ENCODE measurements at regions not wholly inside any gene's neighbourhood (a gene's known extent, or its start where the extent isn't known, plus 50 kb on each side); places are given as distances from the start of the nearest gene placed in this dataset.

DNA sequence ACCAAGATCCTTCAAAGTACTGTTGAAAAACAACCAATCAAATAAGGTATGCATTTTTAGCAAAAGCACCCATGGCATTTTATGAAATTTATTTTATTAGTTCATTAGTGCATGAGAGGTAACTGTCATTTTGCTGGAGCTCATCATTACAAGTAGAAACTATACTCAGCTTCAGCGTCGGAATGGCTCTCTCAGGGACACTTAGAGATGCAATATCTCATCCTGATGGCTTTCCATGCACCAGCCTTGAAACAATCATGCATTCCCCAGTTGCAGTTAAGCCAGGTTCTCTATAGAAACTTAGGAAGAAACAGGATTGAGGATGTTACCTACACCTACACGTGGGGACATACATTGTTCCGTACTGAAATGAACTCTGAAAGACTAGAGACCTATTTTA, 219.5 kb downstream of the GALR1 start:
- H3K36me3 ChIP-seq (replicated peaks in 1 of 2; ENCODE audit: control insufficient read depth in 2 of 2, insufficient read depth in 2 of 2, low read length in 2 of 2): no peaks in the 10 kb centered on the region
- H3K27ac ChIP-seq (replicated peaks; ENCODE audit: low read length): no peak overlapping the region
- H2BK15ac ChIP-seq (ENCODE audit: low read length): no peak overlapping the region
- H4K91ac ChIP-seq (ENCODE audit: low read depth, low read length, poor library complexity): no peak overlapping the region
- no peak overlapping the region for H3K14ac ChIP-seq (ENCODE audit: low read length)
- no peak overlapping the region for H3K23ac ChIP-seq (ENCODE audit: low read depth, low read length, poor library complexity)
- H3K9me3 ChIP-seq (replicated peaks in 1 of 2; ENCODE audit: control insufficient read depth in 2 of 2, insufficient read depth in 1 of 2, low read depth in 1 of 2, low read length in 2 of 2): no peaks in the 10 kb centered on the region
- no peak overlapping the region for H3K4ac ChIP-seq (ENCODE audit: low read length)
- no peak overlapping the region for H2AFZ ChIP-seq (ENCODE audit: low read length)
- no peak overlapping the region for H4K8ac ChIP-seq (ENCODE audit: low read depth, low read length)
- H3K4me2 ChIP-seq (ENCODE audit: insufficient read depth, low read length, poor library complexity, severe bottlenecking): no peak overlapping the region
- peaks cover 0 to 8% of the 10 kb centered on the region in 2 donors for H3K4me1 ChIP-seq (ENCODE audit: control insufficient read depth in 2 of 2, insufficient read depth in 1 of 2, low read depth in 1 of 2, low read length in 2 of 2)
- H2AK5ac ChIP-seq (ENCODE audit: low read depth, low read length): no peak overlapping the region
- H2BK5ac ChIP-seq (ENCODE audit: low read length): no peak overlapping the region
- no peak overlapping the region for H3K4me3 ChIP-seq (ENCODE audit: low read length in 2 of 2)
- no peak for DNase-seq (ENCODE audit: low spot score)
- H2BK12ac ChIP-seq (ENCODE audit: low read length): no peak overlapping the region
- no CpG with 5 or more reads among the region's 4 CpGs for WGBS, 2 donors (ENCODE audit: extremely low coverage in 2 of 2, insufficient read length in 2 of 2, insufficient replicate concordance in 1 of 2)
- H3K9ac ChIP-seq (ENCODE audit: low read depth, low read length, poor library complexity): no peak overlapping the region
- H2BK120ac ChIP-seq (ENCODE audit: low read depth, low read length): no peak overlapping the region
- no peaks in the 10 kb centered on the region for H3K79me1 ChIP-seq (ENCODE audit: low read depth, low read length)
- H3K27me3 ChIP-seq (ENCODE audit: control insufficient read depth in 3 of 3, insufficient read depth in 3 of 3, low read depth in 1 of 3, low read length in 3 of 3): no peaks in the 10 kb centered on the region
- H3K18ac ChIP-seq (ENCODE audit: low read length): no peak overlapping the region

GRCh38 chr18:77470569-77471413, 221.1 kb downstream of the GALR1 start:
- Histone ChIP-seq H2BK12ac (ENCODE audit: low read length) (no peak overlapping the region), H4K8ac (ENCODE audit: low read depth, low read length) (no peak overlapping the region), H3K4me1 (ENCODE audit: control insufficient read depth in 2 of 2, insufficient read depth in 1 of 2, low read depth in 1 of 2, low read length in 2 of 2) (peaks cover 0 to 8% of the 10 kb centered on the region in 2 donors), H3K27me3 (ENCODE audit: control insufficient read depth in 3 of 3, insufficient read depth in 3 of 3, low read depth in 1 of 3, low read length in 3 of 3) (no peaks in the 10 kb centered on the region), H3K36me3 (replicated peaks in 1 of 2; ENCODE audit: control insufficient read depth in 2 of 2, insufficient read depth in 2 of 2, low read length in 2 of 2) (no peaks in the 10 kb centered on the region), H3K9ac (ENCODE audit: low read depth, low read length, poor library complexity) (no peak overlapping the region), H3K9me3 (replicated peaks in 1 of 2; ENCODE audit: control insufficient read depth in 2 of 2, insufficient read depth in 1 of 2, low read depth in 1 of 2, low read length in 2 of 2) (no peaks in the 10 kb centered on the region), H3K4ac (ENCODE audit: low read length) (no peak overlapping the region), H2BK15ac (ENCODE audit: low read length) (no peak overlapping the region), H3K4me3 (ENCODE audit: low read length in 2 of 2) (no peak overlapping the region), H3K4me2 (ENCODE audit: insufficient read depth, low read length, poor library complexity, severe bottlenecking) (peak overlapping the region; percentile 20), H3K27ac (replicated peaks; ENCODE audit: low read length) (peak overlapping the region; percentile 13), H2AFZ (ENCODE audit: low read length) (no peak overlapping the region), H3K14ac (ENCODE audit: low read length) (no peak overlapping the region), H4K91ac (ENCODE audit: low read depth, low read length, poor library complexity) (no peak overlapping the region), H3K18ac (ENCODE audit: low read length) (no peak overlapping the region), H2BK5ac (ENCODE audit: low read length) (no peak overlapping the region), H2BK120ac (ENCODE audit: low read depth, low read length) (no peak overlapping the region), H3K23ac (ENCODE audit: low read depth, low read length, poor library complexity) (no peak overlapping the region), H2AK5ac (ENCODE audit: low read depth, low read length) (no peak overlapping the region), H3K79me1 (ENCODE audit: low read depth, low read length) (no peaks in the 10 kb centered on the region)
- WGBS, 2 donors (ENCODE audit: extremely low coverage in 2 of 2, insufficient read length in 2 of 2, insufficient replicate concordance in 1 of 2): no CpG with 5 or more reads among the region's 16 CpGs
- no peak for DNase-seq (ENCODE audit: low spot score)

DNA sequence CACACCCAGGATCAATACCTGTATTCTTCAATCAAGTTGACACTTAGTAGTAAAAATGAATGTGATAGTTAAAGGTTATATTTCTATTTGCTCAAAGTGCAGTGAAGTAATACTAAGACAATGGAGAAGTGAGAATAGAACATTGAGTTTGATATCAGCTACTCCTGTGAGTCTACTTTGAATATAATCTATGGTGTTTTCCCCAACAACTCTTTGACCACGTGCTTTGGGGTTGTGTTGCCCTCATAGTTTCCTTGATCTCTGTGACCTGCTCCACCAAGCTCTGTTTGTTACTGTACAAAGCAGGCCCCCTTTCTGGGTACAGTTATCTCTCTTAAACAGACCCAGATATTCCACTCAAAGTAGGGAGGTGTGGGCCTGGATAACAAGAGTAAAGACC, 222.9 kb downstream of the GALR1 start:
- peaks cover 0 to 8% of the 10 kb centered on the region in 2 donors for H3K4me1 ChIP-seq (ENCODE audit: control insufficient read depth in 2 of 2, insufficient read depth in 1 of 2, low read depth in 1 of 2, low read length in 2 of 2)
- H4K91ac ChIP-seq (ENCODE audit: low read depth, low read length, poor library complexity): no peak overlapping the region
- no peak overlapping the region for H4K8ac ChIP-seq (ENCODE audit: low read depth, low read length)
- H2BK12ac ChIP-seq (ENCODE audit: low read length): no peak overlapping the region
- no peak overlapping the region for H2BK120ac ChIP-seq (ENCODE audit: low read depth, low read length)
- no peak overlapping the region for H3K4ac ChIP-seq (ENCODE audit: low read length)
- H3K27ac ChIP-seq (replicated peaks; ENCODE audit: low read length): no peak overlapping the region
- no peaks in the 10 kb centered on the region for H3K9me3 ChIP-seq (replicated peaks in 1 of 2; ENCODE audit: control insufficient read depth in 2 of 2, insufficient read depth in 1 of 2, low read depth in 1 of 2, low read length in 2 of 2)
- H3K4me2 ChIP-seq (ENCODE audit: insufficient read depth, low read length, poor library complexity, severe bottlenecking): no peak overlapping the region
- no peak for DNase-seq (ENCODE audit: low spot score)
- no peak overlapping the region for H3K18ac ChIP-seq (ENCODE audit: low read length)
- H3K14ac ChIP-seq (ENCODE audit: low read length): no peak overlapping the region
- no peak overlapping the region for H2AFZ ChIP-seq (ENCODE audit: low read length)
- H3K27me3 ChIP-seq (ENCODE audit: control insufficient read depth in 3 of 3, insufficient read depth in 3 of 3, low read depth in 1 of 3, low read length in 3 of 3): no peaks in the 10 kb centered on the region
- no peak overlapping the region for H2AK5ac ChIP-seq (ENCODE audit: low read depth, low read length)
- H3K23ac ChIP-seq (ENCODE audit: low read depth, low read length, poor library complexity): no peak overlapping the region
- H2BK15ac ChIP-seq (ENCODE audit: low read length): no peak overlapping the region
- H3K36me3 ChIP-seq (replicated peaks in 1 of 2; ENCODE audit: control insufficient read depth in 2 of 2, insufficient read depth in 2 of 2, low read length in 2 of 2): no peaks in the 10 kb centered on the region
- no CpG with 5 or more reads among the region's 1 CpG for WGBS, 2 donors (ENCODE audit: extremely low coverage in 2 of 2, insufficient read length in 2 of 2, insufficient replicate concordance in 1 of 2)
- H3K79me1 ChIP-seq (ENCODE audit: low read depth, low read length): no peaks in the 10 kb centered on the region
- H3K9ac ChIP-seq (ENCODE audit: low read depth, low read length, poor library complexity): no peak overlapping the region
- no peak overlapping the region for H2BK5ac ChIP-seq (ENCODE audit: low read length)
- no peak overlapping the region for H3K4me3 ChIP-seq (ENCODE audit: low read length in 2 of 2)

GRCh38 chr18:77478646-77479442, 229.2 kb downstream of the GALR1 start:
- Histone ChIP-seq H3K9me3 (replicated peaks in 1 of 2; ENCODE audit: control insufficient read depth in 2 of 2, insufficient read depth in 1 of 2, low read depth in 1 of 2, low read length in 2 of 2) (no peaks in the 10 kb centered on the region), H3K9ac (ENCODE audit: low read depth, low read length, poor library complexity) (no peak overlapping the region), H3K14ac (ENCODE audit: low read length) (no peak overlapping the region), H2BK15ac (ENCODE audit: low read length) (no peak overlapping the region), H3K36me3 (replicated peaks in 1 of 2; ENCODE audit: control insufficient read depth in 2 of 2, insufficient read depth in 2 of 2, low read length in 2 of 2) (no peaks in the 10 kb centered on the region), H3K4ac (ENCODE audit: low read length) (no peak overlapping the region), H3K18ac (ENCODE audit: low read length) (no peak overlapping the region), H3K4me3 (ENCODE audit: low read length in 2 of 2) (no peak overlapping the region), H4K8ac (ENCODE audit: low read depth, low read length) (no peak overlapping the region), H2BK5ac (ENCODE audit: low read length) (no peak overlapping the region), H2BK120ac (ENCODE audit: low read depth, low read length) (no peak overlapping the region), H3K27me3 (ENCODE audit: control insufficient read depth in 3 of 3, insufficient read depth in 3 of 3, low read depth in 1 of 3, low read length in 3 of 3) (no peaks in the 10 kb centered on the region), H4K91ac (ENCODE audit: low read depth, low read length, poor library complexity) (no peak overlapping the region), H2BK12ac (ENCODE audit: low read length) (no peak overlapping the region), H3K4me1 (ENCODE audit: control insufficient read depth in 2 of 2, insufficient read depth in 1 of 2, low read depth in 1 of 2, low read length in 2 of 2) (no peaks in the 10 kb centered on the region), H3K27ac (replicated peaks; ENCODE audit: low read length) (no peak overlapping the region), H3K23ac (ENCODE audit: low read depth, low read length, poor library complexity) (no peak overlapping the region), H2AFZ (ENCODE audit: low read length) (no peak overlapping the region), H3K79me1 (ENCODE audit: low read depth, low read length) (no peaks in the 10 kb centered on the region), H3K4me2 (ENCODE audit: insufficient read depth, low read length, poor library complexity, severe bottlenecking) (no peak overlapping the region), H2AK5ac (ENCODE audit: low read depth, low read length) (no peak overlapping the region)
- DNase-seq (ENCODE audit: low spot score): no peak
- no CpG with 5 or more reads among the region's 9 CpGs for WGBS, 2 donors (ENCODE audit: extremely low coverage in 2 of 2, insufficient read length in 2 of 2, insufficient replicate concordance in 1 of 2)

Measured in neuronal stem cell (in vitro differentiated cells).